ENCODE measurements at regions not wholly inside any gene's neighbourhood (a gene's known extent, or its start where the extent isn't known, plus 50 kb on each side); places are given as distances from the start of the nearest gene placed in this dataset.
"Not testable (repeated sequence)": the region's sequence is repeated elsewhere in the genome, so short reads cannot be mapped to it uniquely, and the experiment has no call there.

DNA sequence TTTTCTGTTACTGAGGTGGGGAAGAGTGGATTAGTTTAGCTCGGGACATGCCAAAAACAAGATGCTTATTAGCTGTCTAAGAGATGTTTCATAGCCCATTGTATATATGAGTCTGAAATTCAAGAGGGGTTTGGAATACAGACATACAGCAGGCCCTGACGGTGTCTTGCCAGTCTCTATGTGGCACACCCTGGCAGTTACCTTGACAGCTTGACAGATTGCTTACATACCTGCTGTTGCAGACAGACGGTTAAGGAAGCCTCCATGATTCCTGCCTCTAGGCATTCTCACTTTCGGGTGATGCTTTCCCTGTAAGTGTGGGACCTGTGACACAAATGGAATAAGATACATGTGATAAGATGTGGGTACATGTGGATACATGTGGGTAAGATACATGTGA, 95.0 kb downstream of the QRSL1 start:
- DNase-seq (ENCODE audit: low read depth in 2 of 2), result no peak

DNA sequence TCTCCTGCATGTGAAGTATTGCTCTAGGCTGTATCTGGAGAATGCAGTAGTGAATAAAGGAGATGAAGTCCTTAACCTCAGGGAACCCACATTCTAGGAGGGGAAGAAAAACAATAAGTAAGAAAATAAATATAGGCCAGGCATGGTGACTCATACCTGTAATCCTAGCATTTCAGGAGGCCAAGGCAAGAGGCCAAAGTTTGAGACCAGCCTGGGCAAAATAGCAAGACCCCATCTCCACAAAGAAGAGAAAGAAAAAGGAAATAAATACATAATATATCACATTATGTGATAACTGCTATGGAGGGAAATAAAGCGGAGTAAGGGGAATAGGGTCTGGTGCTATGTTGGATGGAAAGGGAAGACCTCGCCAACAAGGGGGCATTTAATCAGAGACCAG, 94.0 kb downstream of the QRSL1 start:
- DNase-seq (ENCODE audit: low read depth in 2 of 2), result not testable (repeated sequence)

DNA sequence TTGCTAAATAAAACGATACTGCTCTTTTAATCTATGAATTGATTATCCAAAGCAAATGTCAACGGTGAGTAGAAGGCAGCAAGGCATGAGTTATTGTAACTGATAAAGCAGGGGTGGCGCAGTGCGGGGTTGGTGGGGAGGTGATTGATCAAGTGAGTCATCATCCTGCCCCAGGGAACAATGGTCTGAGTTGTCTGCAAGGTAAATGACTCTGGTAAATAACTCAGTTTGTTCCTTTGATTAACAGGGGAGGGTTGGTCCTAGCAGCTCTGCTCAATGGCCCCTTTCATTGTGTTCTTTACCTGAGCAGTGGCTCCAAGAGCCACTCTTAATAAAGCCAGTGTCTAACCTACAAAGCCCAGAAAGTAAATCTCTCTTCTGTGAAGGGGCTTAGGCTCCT, 91.8 kb downstream of the QRSL1 start:
- DNase-seq (ENCODE audit: low read depth in 2 of 2), result not testable (repeated sequence)
